Stimulated activated CD8-positive, alpha-beta memory T cell treated with anti-CD3 and anti-CD28 coated beads, Interleukin-15, amount 100 ng/mL, for 24 hours (primary cell): ENCODE measurements at regions not wholly inside any gene's neighbourhood (a gene's known extent, or its start where the extent isn't known, plus 50 kb on each side); places are given as distances from the start of the nearest gene placed in this dataset.

Experiments
- DNase-seq: peaks from one replicate; pipeline ENCODE4 v3.0.0-alpha.2; 2020; ENCODE audit warnings: low read depth

GRCh38 chr17:36816214-36816906 lies 120.9 kb upstream of the LHX1 start:
- no peak for DNase-seq

GRCh38 chr17:36816907-36817288 lies 120.4 kb upstream of the LHX1 start:
- DNase-seq = no peak

DNA sequence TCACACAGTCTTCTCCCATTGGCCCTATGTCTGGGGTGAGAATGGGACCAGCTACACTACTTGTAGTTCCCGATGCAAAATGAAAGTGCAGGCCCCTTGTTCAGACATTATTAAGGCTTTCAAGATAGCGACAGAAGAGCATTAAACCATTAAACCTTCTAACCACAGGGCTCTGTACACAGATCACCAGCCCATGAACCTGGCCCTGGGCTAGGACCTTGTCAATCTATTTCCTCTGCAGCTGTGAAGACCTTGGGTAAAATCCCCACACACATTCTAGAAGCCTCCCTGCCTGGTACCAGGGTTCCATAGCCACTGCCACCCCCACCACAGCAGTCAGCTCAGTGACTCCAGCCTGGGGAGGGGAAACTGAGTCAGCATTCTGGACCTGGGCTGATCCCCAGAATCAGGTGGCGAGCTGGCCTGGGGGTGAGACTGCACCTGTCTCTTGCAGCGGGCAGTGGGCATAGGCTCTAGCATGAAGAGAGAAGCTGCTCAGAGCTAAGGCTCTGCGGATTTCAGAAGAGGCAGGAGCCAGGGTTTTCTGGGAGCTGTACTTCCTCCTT lies 119.7 kb upstream of the LHX1 start:
- no peak for DNase-seq

DNA sequence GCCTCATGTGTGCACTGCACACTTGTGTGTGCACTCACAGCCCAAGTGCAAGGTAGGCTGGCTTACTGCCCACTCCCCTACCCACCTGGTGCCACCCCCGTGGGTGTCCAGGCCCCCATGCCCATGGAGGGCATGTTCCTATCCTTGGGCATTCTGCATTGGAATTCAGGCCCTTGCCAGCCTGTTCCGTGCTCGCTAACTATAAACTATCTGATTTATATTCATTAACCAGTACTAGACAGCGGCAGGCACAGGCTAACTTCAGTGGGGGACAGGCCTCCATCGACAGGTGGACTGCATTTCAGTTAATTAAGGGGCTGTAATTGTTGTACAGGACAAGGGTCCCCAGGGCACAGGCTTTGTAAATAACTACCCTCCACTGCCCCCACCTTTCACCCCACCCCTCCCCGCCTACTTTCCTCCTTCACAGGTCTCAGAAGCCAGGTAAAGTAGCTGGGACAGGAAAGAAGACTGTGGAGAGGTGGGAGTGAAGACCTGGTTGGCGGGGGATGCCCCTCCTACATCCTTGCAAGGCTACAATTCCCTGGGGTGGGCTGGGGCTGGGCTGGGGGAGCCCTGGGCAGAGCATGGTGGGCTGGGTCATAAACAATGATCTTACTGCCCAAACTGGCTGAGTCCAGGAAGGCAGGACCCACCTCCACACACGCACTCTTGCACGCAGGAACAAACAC lies 119.0 kb upstream of the LHX1 start:
- no peak for DNase-seq

DNA sequence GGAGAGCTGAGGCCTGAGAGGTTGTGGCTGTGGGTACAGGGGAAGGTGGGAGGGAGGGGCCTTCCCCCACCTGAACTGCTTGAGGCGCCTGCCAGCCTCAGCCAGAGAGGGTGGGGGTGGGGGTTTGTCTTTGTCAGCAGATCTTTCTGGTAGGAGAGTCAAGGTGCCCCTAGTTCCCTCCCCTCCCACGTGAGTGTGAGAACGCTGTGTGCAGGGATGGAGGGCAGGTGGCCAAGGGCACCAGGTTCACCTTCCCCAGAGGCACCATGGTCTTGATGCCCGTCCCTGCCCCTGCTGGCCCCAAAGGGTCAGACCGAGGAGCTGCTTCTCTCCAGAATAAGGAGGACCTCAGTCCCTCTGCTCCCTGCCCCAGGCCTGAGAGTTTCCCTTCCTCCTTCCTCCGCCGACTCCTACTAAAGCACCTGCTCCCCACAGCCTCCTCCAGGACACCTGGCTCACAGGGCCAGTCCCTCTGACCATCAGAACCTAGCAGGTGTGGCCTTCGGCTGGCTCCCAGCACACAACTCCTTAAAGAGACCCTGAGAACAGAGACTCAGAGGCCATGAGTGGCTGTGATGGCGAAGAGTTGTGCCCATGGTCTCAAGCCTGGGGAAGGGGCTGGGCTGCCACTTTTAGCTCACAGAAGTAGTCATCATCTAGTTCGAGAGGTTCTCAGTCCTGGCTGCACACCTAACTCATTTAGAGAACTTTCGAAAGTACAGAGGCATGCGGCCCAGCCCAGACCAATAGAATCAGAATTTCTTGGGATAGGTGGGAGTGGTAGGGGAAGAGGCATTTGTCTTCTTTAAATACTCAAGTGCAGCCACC lies 113.2 kb upstream of the LHX1 start:
- DNase-seq = no peak

DNA sequence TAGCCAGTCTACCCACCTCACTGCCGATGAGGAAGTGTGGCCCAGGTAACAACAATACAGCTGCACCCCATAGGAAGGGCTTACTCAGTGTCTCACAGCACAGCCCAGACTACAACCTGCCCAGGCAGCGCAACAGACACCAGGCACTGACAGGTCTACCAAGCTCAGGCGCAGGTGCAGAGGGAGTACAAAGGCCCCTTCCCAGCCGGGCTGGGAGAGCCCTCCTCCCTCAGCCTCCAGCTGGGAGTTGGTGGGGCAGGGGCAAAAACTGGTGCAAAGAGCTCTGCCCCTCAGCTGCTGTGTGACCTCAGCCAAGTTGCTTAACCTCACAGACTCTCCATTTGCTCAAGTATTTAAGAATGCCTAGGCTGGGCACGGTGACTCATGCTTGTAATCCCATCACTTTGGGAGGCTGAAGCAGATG lies 112.6 kb upstream of the LHX1 start:
- no peak for DNase-seq

DNA sequence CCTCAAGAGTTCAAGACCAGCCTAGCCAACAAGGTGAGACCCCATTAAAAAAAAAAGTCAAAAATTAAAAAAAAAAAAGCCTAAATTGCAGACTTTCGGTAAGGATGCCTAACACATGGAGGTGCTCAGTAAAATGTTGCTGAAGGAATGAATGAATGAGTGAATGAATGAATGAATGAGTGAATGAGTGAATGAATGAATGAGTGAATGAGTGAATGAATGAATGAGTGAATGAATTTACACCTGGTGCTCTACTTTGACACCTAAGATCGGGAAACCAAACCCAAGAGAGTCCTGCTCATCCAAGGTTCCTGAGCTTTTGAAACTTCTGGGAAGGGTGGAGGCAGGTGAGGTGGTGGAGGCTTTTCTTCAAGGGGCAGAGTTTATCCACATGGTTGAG lies 112.2 kb upstream of the LHX1 start:
- DNase-seq = no peak

- no peak for DNase-seq
Observed at GRCh38 chr17:36825521-36825920, 111.8 kb upstream of the LHX1 start.

DNA sequence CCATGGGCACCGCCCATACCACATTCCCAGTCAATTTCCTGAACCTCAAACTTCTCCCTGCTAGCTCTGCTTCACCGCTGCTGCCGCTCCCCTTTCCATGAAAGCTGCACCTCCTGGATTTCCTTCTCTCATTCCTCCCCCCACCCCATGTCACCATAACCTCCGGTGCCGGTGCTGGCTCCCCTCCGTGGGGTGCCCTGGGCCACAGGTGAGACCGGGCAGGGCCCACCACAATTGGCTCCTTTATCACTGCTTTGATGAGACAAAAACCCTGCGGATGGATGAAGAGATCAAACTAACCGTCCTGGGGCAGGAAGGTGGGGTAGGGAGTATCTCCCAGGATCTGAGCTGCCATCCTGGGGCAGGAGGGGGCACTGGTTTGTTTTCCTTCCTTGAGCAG lies 111.3 kb upstream of the LHX1 start:
- no peak for DNase-seq

GRCh38 chr17:36827081-36827480 lies 110.2 kb upstream of the LHX1 start:
- DNase-seq = no peak

DNA sequence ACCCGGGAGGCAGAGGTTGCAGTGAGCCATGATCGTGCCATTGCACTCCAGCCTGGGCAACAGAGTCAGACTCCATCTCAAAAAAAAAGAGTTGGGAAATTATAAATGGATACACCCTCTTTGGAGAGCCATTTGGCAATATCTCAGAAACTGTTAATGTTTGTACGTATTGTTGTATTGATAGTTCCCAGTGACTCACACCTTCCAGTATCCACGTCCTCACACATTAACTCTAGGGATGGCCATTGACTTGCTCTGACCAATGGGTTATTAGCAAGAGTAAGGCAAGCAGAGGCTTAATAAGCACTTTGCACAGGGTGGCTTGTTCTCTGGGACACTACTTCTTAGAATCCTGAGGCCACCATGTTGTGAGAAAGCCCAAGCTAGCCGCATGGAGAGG lies 107.6 kb upstream of the LHX1 start:
- DNase-seq = no peak

- no peak for DNase-seq
Observed at GRCh38 chr17:36833279-36833678, 104.0 kb upstream of the LHX1 start.

GRCh38 chr17:36835036-36835435 lies 102.2 kb upstream of the LHX1 start:
- DNase-seq = no peak

DNA sequence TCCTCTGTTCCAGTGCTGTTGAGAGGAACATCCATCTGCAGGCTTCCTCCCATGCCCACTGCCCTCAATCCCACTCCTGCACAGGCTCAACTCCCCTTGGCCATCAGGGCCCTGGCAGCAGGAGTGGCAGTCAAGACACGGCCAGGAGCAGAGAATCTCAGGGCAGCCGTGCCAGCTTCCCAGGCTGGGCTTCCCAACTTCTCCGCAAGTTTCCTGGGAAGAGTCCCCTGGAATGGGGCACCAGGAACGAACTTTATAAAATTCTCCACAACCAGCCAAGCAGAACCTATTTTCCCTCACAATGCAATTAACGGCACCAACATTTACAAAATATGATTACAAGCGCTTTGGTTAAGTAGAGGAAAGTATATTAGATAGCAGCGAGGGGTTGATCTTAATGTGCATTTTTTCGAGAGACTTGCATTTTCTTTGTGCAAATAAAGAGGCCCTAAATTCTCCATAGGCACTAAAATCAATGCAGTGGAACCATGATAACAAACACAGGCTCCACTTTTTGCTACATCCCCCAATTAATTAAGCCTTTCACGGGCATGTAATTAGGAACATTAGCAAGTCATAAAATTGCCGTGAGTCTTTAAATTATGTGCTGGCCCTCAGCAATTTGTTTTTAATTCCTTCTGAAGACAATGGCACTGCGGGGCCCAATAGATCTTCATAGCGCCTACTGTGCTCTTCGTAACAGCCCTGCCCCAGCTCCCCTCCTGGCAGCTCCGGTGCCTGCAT lies 99.9 kb upstream of the LHX1 start:
- DNase-seq = no peak

- no peak for DNase-seq
Observed at GRCh38 chr17:36837939-36838272, 99.4 kb upstream of the LHX1 start.

DNA sequence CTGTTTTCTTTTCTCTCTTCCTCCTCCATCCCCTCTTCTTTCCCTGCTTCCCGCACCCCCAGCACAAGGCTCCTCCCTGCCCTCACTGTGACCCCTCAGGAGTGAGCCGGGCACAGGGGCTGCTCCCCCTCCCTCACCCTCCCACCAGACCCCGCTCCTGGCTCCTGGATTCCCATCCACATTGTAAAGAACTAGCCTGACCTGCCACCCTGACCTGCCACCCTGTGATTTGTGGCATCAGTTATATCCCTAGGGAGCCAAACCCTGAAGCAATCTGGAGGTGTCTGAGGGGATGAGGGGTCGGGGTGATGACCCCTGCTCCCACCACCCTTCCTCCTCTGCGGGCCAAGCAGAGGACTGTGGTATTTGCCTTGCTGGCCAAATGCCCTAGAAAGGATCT lies 98.0 kb upstream of the LHX1 start:
- DNase-seq = no peak

DNA sequence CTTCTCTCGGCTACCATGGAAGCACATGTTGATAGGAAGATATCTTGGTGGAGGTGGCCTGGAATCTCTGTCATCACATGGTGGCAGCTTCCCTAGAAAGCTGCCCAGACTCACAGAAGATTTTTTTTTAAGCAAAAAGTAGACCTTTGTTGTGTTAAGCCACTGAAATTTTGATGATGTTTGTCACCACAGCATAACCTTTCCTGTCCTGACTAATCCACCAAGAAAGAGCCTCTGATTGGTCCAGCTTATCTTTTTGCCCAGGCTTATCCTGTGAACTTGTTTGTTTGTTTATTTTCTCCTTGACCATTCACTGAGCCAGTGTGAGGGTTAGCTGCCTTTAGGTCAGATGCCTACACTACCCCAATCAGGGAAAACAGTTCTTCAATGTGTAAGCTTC lies 96.5 kb upstream of the LHX1 start:
- no peak for DNase-seq

DNA sequence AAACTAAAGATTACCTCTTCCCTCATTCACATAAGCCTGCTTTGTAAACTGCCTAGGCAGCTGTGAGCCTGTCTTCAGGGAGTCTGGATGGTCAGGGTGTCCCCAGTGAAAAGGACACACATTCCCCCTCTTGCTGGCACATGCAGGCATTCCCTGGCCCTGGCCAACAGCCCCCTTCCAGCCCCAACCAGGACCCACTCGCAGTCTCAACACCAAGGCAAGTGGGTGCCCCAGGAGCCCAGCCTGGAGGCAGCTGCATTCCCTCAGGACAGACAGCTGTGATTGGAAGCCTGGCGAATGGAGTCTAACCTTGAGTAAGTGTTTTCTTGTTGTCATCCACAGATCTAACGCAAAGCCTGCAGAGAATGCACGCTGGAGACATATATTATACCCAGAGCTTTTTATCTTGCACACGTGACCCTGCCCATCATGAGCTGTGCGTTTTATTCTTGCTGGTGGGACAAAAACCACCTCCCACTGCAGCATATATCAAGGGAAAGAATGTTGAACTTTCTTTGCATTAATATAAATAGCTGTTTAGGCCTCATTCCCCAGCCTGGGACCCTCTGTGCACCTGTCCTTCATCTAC lies 95.0 kb upstream of the LHX1 start:
- no peak for DNase-seq

- DNase-seq = no peak
Observed at GRCh38 chr17:36842963-36843558, 94.2 kb upstream of the LHX1 start.

DNA sequence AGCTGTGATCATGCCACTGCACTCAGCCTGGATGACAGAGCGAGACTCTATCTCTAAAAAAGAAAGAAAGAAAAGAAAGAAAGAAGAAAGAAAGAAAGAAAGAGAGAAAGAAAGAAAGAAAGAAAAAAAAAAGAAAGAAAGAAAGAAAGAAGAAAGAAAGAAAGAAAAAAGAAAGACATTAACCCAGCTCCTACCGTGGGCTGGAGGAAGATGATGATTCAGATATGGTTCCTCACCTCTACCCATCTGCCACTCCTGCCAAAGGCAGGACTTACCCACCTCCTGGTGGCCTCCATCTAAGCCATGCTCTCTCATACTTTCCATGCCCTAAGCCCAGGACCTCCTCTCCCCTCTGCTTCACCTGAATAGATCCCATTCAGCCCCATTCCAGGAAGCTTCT lies 93.3 kb upstream of the LHX1 start:
- DNase-seq = no peak

DNA sequence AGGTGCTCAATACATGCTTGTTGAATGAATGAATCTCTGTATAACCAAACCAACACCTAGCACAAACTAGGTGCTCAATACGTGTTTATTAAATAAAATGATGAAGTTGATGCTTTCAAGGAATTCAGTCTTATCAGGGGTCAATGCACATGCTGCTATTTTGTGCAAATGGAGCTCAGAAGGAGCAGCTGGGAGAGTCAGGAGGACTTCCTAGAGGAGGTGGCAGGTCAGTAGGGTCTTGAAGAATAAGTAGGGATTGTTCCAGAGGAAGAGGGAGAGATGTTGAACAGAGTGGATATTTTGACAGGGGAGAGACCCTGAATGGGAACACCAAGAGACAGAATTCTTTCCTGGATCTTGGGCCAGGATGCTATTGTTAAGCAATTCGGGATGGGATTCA lies 92.7 kb upstream of the LHX1 start:
- DNase-seq = no peak
